ENCODE measurements at regions not wholly inside any gene's neighbourhood (a gene's known extent, or its start where the extent isn't known, plus 50 kb on each side); places are given as distances from the start of the nearest gene placed in this dataset.

GRCh38 chr6:20310185-20310584 is 91.5 kb upstream of the E2F3 start:
- no peaks in the 10 kb centered on the region for H3K36me3 ChIP-seq (ENCODE audit: control insufficient read depth, insufficient read depth, low read length)
- H3K9me3 ChIP-seq (ENCODE audit: control insufficient read depth, low read length) = no peaks in the 10 kb centered on the region

DNA sequence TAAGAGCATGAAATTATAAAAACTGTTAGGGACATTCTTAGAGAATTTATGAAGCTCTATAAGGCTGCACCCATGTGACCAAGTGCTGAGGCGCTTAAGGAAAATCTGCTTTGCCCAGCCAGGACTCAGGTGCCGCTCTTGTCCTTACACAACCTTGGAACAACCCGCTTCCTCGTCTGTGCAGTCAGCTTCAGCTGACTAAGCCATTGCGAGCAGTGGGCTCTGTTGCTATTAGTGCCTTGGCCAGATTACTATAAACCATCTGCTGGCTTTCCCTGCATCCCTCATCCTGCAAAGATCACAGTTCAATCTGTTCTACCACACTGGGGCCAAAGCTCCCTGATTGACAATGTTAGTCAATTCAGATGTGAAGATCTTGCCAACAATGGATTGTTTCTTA is 89.1 kb upstream of the E2F3 start:
- H3K4me1 ChIP-seq (ENCODE audit: control insufficient read depth, insufficient read depth, low read length, poor library complexity, severe bottlenecking) = no peaks in the 10 kb centered on the region
- no peak overlapping the region for H3K27ac ChIP-seq (ENCODE audit: insufficient read depth, low read length, poor library complexity, severe bottlenecking)
- H3K4me3 ChIP-seq (ENCODE audit: insufficient read depth, low read depth, low read length, poor library complexity, severe bottlenecking) = no peak overlapping the region
- no peaks in the 10 kb centered on the region for H3K9me3 ChIP-seq (ENCODE audit: control insufficient read depth, low read length)
- no peaks in the 10 kb centered on the region for H3K27me3 ChIP-seq (replicated peaks; ENCODE audit: control insufficient read depth, insufficient read depth, low read length, poor library complexity, severe bottlenecking)
- H3K36me3 ChIP-seq (ENCODE audit: control insufficient read depth, insufficient read depth, low read length) = no peaks in the 10 kb centered on the region
- DNase-seq = no peak

More at GRCh38 chr6:20310185-20310584, 91.5 kb upstream of the E2F3 start:
- no peak for DNase-seq
- Histone ChIP-seq H3K4me3 (ENCODE audit: insufficient read depth, low read depth, low read length, poor library complexity, severe bottlenecking) (no peak overlapping the region), H3K4me1 (ENCODE audit: control insufficient read depth, insufficient read depth, low read length, poor library complexity, severe bottlenecking) (no peaks in the 10 kb centered on the region), H3K27me3 (replicated peaks; ENCODE audit: control insufficient read depth, insufficient read depth, low read length, poor library complexity, severe bottlenecking) (no peaks in the 10 kb centered on the region), H3K27ac (ENCODE audit: insufficient read depth, low read length, poor library complexity, severe bottlenecking) (no peak overlapping the region)

GRCh38 chr6:20313051-20313450 is 88.6 kb upstream of the E2F3 start:
- no peaks in the 10 kb centered on the region for H3K4me1 ChIP-seq (ENCODE audit: control insufficient read depth, insufficient read depth, low read length, poor library complexity, severe bottlenecking)
- H3K4me3 ChIP-seq (ENCODE audit: insufficient read depth, low read depth, low read length, poor library complexity, severe bottlenecking) = no peak overlapping the region
- no peaks in the 10 kb centered on the region for H3K27me3 ChIP-seq (replicated peaks; ENCODE audit: control insufficient read depth, insufficient read depth, low read length, poor library complexity, severe bottlenecking)
- DNase-seq = no peak
- no peak overlapping the region for H3K27ac ChIP-seq (ENCODE audit: insufficient read depth, low read length, poor library complexity, severe bottlenecking)
- no peaks in the 10 kb centered on the region for H3K36me3 ChIP-seq (ENCODE audit: control insufficient read depth, insufficient read depth, low read length)
- H3K9me3 ChIP-seq (ENCODE audit: control insufficient read depth, low read length) = no peaks in the 10 kb centered on the region

GRCh38 chr6:20313960-20314530 is 87.6 kb upstream of the E2F3 start:
- Histone ChIP-seq H3K4me3 (ENCODE audit: insufficient read depth, low read depth, low read length, poor library complexity, severe bottlenecking) (no peak overlapping the region), H3K27ac (ENCODE audit: insufficient read depth, low read length, poor library complexity, severe bottlenecking) (no peak overlapping the region), H3K36me3 (ENCODE audit: control insufficient read depth, insufficient read depth, low read length) (no peaks in the 10 kb centered on the region), H3K4me1 (ENCODE audit: control insufficient read depth, insufficient read depth, low read length, poor library complexity, severe bottlenecking) (no peaks in the 10 kb centered on the region), H3K9me3 (ENCODE audit: control insufficient read depth, low read length) (no peaks in the 10 kb centered on the region), H3K27me3 (replicated peaks; ENCODE audit: control insufficient read depth, insufficient read depth, low read length, poor library complexity, severe bottlenecking) (no peaks in the 10 kb centered on the region)
- DNase-seq = no peak

GRCh38 chr6:20314866-20315845 is 86.5 kb upstream of the E2F3 start:
- peaks cover 3% of the 10 kb centered on the region for H3K4me1 ChIP-seq (ENCODE audit: control insufficient read depth, insufficient read depth, low read length, poor library complexity, severe bottlenecking)
- no peak for DNase-seq
- no peaks in the 10 kb centered on the region for H3K36me3 ChIP-seq (ENCODE audit: control insufficient read depth, insufficient read depth, low read length)
- no peak overlapping the region for H3K4me3 ChIP-seq (ENCODE audit: insufficient read depth, low read depth, low read length, poor library complexity, severe bottlenecking)
- H3K9me3 ChIP-seq (ENCODE audit: control insufficient read depth, low read length) = no peaks in the 10 kb centered on the region
- no peak overlapping the region for H3K27ac ChIP-seq (ENCODE audit: insufficient read depth, low read length, poor library complexity, severe bottlenecking)
- no peaks in the 10 kb centered on the region for H3K27me3 ChIP-seq (replicated peaks; ENCODE audit: control insufficient read depth, insufficient read depth, low read length, poor library complexity, severe bottlenecking)

DNA sequence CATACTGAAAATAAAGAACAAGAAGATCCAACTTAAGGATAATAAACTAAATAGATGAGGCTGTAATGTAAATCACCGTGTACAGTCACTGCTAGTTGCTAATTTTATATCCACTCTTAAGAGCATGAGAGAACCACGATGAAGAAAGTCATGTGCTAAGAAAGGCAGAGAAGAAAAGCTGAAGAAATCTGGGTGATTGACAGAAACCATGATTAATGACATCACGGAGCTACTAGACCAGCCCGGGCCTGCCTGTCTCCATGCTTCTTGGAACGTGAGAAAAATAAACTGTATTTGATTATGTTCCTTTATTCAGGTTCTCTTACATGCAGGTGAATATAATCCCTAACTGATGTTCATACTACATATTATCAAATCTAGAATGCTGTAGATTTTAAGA is 84.2 kb upstream of the E2F3 start:
- Histone ChIP-seq H3K27me3 (replicated peaks; ENCODE audit: control insufficient read depth, insufficient read depth, low read length, poor library complexity, severe bottlenecking) (no peaks in the 10 kb centered on the region), H3K9me3 (ENCODE audit: control insufficient read depth, low read length) (no peaks in the 10 kb centered on the region), H3K36me3 (ENCODE audit: control insufficient read depth, insufficient read depth, low read length) (no peaks in the 10 kb centered on the region), H3K27ac (ENCODE audit: insufficient read depth, low read length, poor library complexity, severe bottlenecking) (no peak overlapping the region), H3K4me1 (ENCODE audit: control insufficient read depth, insufficient read depth, low read length, poor library complexity, severe bottlenecking) (peaks cover 6% of the 10 kb centered on the region), H3K4me3 (ENCODE audit: insufficient read depth, low read depth, low read length, poor library complexity, severe bottlenecking) (no peak overlapping the region)
- no peak for DNase-seq

GRCh38 chr6:20318851-20319387 is 82.8 kb upstream of the E2F3 start:
- no peak for DNase-seq
- Histone ChIP-seq H3K27ac (ENCODE audit: insufficient read depth, low read length, poor library complexity, severe bottlenecking) (no peak overlapping the region), H3K9me3 (ENCODE audit: control insufficient read depth, low read length) (no peaks in the 10 kb centered on the region), H3K4me3 (ENCODE audit: insufficient read depth, low read depth, low read length, poor library complexity, severe bottlenecking) (no peak overlapping the region), H3K27me3 (replicated peaks; ENCODE audit: control insufficient read depth, insufficient read depth, low read length, poor library complexity, severe bottlenecking) (no peaks in the 10 kb centered on the region), H3K36me3 (ENCODE audit: control insufficient read depth, insufficient read depth, low read length) (no peaks in the 10 kb centered on the region), H3K4me1 (ENCODE audit: control insufficient read depth, insufficient read depth, low read length, poor library complexity, severe bottlenecking) (peaks cover 6% of the 10 kb centered on the region)

- peak overlapping the region; percentile 69 for H3K27ac ChIP-seq (ENCODE audit: insufficient read depth, low read length, poor library complexity, severe bottlenecking)
- H3K36me3 ChIP-seq (ENCODE audit: control insufficient read depth, insufficient read depth, low read length) = no peaks in the 10 kb centered on the region
- H3K27me3 ChIP-seq (replicated peaks; ENCODE audit: control insufficient read depth, insufficient read depth, low read length, poor library complexity, severe bottlenecking) = no peaks in the 10 kb centered on the region
- DNase-seq = peak; percentile 53 to 64 (median 60)
- H3K4me1 ChIP-seq (ENCODE audit: control insufficient read depth, insufficient read depth, low read length, poor library complexity, severe bottlenecking) = peaks cover 6% of the 10 kb centered on the region
- H3K4me3 ChIP-seq (ENCODE audit: insufficient read depth, low read depth, low read length, poor library complexity, severe bottlenecking) = peak overlapping the region; percentile 57
- no peaks in the 10 kb centered on the region for H3K9me3 ChIP-seq (ENCODE audit: control insufficient read depth, low read length)
Observed at GRCh38 chr6:20319520-20320357, 81.9 kb upstream of the E2F3 start.

GRCh38 chr6:20325641-20326421 is 75.8 kb upstream of the E2F3 start:
- Histone ChIP-seq H3K4me3 (ENCODE audit: insufficient read depth, low read depth, low read length, poor library complexity, severe bottlenecking) (no peak overlapping the region), H3K9me3 (ENCODE audit: control insufficient read depth, low read length) (no peaks in the 10 kb centered on the region), H3K27ac (ENCODE audit: insufficient read depth, low read length, poor library complexity, severe bottlenecking) (no peak overlapping the region), H3K4me1 (ENCODE audit: control insufficient read depth, insufficient read depth, low read length, poor library complexity, severe bottlenecking) (no peaks in the 10 kb centered on the region), H3K27me3 (replicated peaks; ENCODE audit: control insufficient read depth, insufficient read depth, low read length, poor library complexity, severe bottlenecking) (no peaks in the 10 kb centered on the region), H3K36me3 (ENCODE audit: control insufficient read depth, insufficient read depth, low read length) (no peaks in the 10 kb centered on the region)
- no peak for DNase-seq
